Activated T-helper 2 cell treated with anti-CD3 and anti-CD28 coated beads, Interferon-gamma antibody, Interleukin-2, Interleukin-4, amounts not matched to agents 10 μg/mL and 5 μg/mL and 100 μg/mL, durations not matched to agents 14 hours and 24 hours and 36 hours (primary cell): ENCODE measurements at regions not wholly inside any gene's neighbourhood (a gene's known extent, or its start where the extent isn't known, plus 50 kb on each side); places are given as distances from the start of the nearest gene placed in this dataset.

Experiments
- DNase-seq: peaks from one replicate; pipeline ENCODE4 v3.0.0; 2021; ENCODE audit warnings: low spot score
- H3K27ac Mint-ChIP-seq: one replicate; pipeline ENCODE4 v1.8.0; 2021; ENCODE audit warnings: mixed read lengths
- H3K27me3 Mint-ChIP-seq: one replicate; pipeline ENCODE4 v1.8.0; 2021; ENCODE audit warnings: low read depth, mixed read lengths
- H3K36me3 Mint-ChIP-seq: one replicate; pipeline ENCODE4 v1.8.0; 2021; ENCODE audit warnings: low read depth, mixed read lengths
- H3K4me1 Mint-ChIP-seq: one replicate; pipeline ENCODE4 v1.8.0; 2021; ENCODE audit warnings: low read depth, mixed read lengths
- H3K4me3 Mint-ChIP-seq: one replicate; pipeline ENCODE4 v1.8.0; 2021; ENCODE audit warnings: low read depth, mild to moderate bottlenecking, moderate library complexity, mixed read lengths
- H3K9me3 Mint-ChIP-seq: one replicate; pipeline ENCODE4 v1.8.0; 2021; ENCODE audit warnings: mixed read lengths
- intact Hi-C: fragments of 100-400 bp; cut with micrococcal nuclease; formaldehyde crosslinking; loops from one replicate; pipeline ENCODE4 v1.15.1; 2023

DNA sequence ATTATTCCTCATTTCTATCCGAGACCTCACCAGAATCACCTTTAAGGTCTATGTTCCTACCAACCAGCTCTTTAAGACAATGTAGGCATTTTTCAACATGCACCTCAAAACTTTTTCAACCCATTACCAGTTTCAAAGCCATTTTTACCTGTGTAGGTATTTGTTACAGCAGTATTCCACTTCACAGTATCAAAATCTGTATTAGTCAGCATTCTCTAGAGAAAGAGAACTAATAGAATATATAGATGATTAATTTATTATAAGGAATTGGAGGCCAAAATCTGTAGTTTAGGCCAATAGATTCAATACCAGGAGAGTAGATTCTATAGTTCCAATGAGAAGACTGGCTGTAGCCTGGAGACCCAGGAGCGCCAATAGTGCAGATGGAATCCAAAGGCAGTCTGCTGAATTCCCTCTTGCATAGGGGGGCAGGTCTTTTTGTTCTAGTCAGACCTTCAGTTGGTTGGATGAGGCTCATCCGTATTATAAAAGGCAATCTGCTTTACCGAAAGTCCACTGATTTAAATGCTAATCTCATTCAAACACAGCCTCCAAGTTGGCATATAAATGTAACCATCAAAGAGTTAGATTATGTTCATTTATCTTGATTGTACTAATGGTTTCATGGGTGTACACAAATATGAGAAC lies 151.6 kb upstream of the SYT1 start:
- H3K27ac Mint-ChIP-seq: no peak overlapping the region
- no peaks in the 10 kb centered on the region for H3K36me3 Mint-ChIP-seq
- intact Hi-C loops: no loop called here
- DNase-seq: no peak
- no peaks in the 10 kb centered on the region for H3K4me1 Mint-ChIP-seq
- peaks cover 7% of the 10 kb centered on the region for H3K9me3 Mint-ChIP-seq
- H3K27me3 Mint-ChIP-seq: no peaks in the 10 kb centered on the region
- H3K4me3 Mint-ChIP-seq: no peak overlapping the region

DNA sequence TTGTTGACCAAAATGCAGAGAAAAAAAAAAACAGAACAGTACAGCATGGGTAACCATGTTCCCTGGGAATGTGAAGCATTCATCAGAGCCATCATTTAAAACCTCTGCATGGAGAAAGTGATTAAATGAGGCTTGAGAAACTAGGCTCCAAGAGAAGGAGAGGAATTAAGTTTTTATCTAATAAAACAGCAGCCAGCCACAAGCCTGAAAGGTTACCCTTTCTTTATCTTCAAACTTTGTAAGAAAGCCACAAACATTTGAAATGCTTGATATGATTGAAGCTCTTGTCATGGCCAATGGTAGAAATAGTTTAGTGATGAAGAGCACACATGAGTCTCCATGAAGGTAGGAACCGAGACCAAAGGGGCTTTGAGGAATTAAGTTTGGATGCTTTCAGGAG lies 144.9 kb upstream of the SYT1 start:
- H3K36me3 Mint-ChIP-seq: no peaks in the 10 kb centered on the region
- no peak for DNase-seq
- no peaks in the 10 kb centered on the region for H3K4me1 Mint-ChIP-seq
- H3K27ac Mint-ChIP-seq: no peak overlapping the region
- no peaks in the 10 kb centered on the region for H3K27me3 Mint-ChIP-seq
- peaks cover 7% of the 10 kb centered on the region for H3K9me3 Mint-ChIP-seq
- H3K4me3 Mint-ChIP-seq: no peak overlapping the region
- intact Hi-C loops: no loop called here

DNA sequence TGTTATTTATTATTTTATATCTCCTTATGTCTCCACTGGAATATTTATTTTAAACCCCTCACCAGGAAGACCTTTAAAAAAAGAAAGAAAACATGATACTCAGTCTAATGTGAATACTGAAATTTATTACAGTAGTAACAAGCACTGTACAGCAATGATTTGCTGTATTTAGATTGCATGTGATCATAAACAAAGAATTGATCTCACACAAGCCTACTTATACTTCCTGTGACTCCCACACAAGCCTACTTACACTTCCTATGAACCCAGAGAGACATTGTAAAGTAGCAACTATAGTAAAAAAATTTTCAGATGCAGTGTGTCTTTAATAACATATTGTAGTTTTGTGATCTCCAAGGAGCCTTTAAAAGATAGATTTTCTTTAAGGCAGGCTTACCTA lies 142.7 kb upstream of the SYT1 start:
- intact Hi-C loops: no loop called here
- Mint-ChIP-seq H3K27me3 (no peaks in the 10 kb centered on the region), H3K4me3 (no peak overlapping the region), H3K27ac (no peak overlapping the region), H3K9me3 (peaks cover 7% of the 10 kb centered on the region), H3K36me3 (no peaks in the 10 kb centered on the region), H3K4me1 (no peaks in the 10 kb centered on the region)
- no peak for DNase-seq

DNA sequence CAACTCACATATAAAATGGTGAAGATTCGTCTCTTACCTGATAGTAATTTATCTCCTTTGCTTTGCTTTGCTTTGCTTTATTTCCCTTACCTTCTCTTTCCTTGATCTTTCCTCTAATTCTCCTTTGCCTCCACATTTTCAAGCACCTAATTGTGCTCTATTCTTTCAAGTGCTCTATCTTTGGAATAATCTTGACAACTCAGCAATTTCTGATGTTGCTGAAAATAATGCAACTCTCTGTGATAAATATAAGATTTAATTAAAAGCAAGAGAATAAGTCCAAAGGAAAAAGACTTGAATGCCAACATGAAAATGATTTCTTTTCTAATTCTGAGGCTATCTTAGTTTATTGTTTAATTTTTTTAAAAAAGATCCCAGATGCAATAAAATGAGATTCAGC lies 139.5 kb upstream of the SYT1 start:
- Mint-ChIP-seq H3K4me1 (no peaks in the 10 kb centered on the region), H3K27me3 (no peaks in the 10 kb centered on the region), H3K9me3 (peaks cover 5% of the 10 kb centered on the region), H3K36me3 (no peaks in the 10 kb centered on the region), H3K4me3 (no peak overlapping the region), H3K27ac (no peak overlapping the region)
- intact Hi-C loops: no loop called here
- DNase-seq: no peak

DNA sequence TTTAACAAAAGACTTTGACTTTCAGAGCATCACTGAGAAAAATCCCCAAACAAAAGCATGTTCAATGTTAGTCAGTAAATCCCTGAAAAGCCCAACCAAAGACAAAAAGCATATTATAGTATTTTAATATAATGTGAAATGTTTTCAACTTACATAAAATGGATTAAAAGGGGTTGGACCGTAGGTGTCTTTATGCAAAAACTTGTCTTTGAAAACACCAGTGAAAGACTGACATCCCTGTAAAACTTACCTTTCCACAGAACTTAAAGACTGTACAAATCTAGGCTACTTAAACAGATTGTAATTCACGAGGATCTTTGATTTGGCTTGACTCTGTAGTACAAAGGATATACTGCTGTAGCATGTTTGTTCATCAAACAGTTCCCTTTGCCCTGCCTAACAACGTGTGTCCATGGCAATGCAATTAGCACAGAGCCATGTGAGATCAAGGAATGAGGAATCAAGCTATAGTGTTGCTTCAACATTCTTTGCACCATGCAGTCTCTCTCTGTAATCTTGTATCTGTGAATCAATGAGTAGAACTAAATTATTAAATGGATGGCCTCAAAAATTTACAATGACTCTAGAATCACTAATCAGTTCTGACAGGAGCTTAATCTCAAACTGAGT lies 138.5 kb upstream of the SYT1 start:
- Mint-ChIP-seq H3K27ac (no peak overlapping the region), H3K4me3 (no peak overlapping the region), H3K4me1 (no peaks in the 10 kb centered on the region), H3K9me3 (no peaks in the 10 kb centered on the region), H3K27me3 (no peaks in the 10 kb centered on the region), H3K36me3 (no peaks in the 10 kb centered on the region)
- intact Hi-C loops: no loop called here
- no peak for DNase-seq

DNA sequence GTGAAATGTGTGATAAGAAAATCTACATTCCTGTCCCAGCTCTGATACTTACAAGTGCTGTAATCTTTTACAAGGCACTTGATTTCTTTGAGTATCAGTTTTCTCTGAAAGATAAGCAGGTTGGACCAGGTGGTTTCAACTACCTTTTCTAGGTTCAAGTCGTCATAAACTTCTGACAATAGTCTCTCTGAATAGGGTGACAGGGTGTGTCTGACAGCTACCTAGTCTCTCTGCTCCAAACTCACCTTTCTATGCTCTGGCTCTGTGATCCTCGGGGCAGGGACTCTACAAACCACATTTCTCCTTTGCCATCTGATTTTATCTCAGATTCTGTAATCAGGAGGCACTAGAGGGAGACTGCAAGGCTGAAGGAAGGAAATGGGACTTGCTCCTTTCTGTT lies 137.7 kb upstream of the SYT1 start:
- H3K27ac Mint-ChIP-seq: no peak overlapping the region
- H3K36me3 Mint-ChIP-seq: no peaks in the 10 kb centered on the region
- no peak overlapping the region for H3K4me3 Mint-ChIP-seq
- H3K4me1 Mint-ChIP-seq: no peaks in the 10 kb centered on the region
- DNase-seq: no peak
- no peaks in the 10 kb centered on the region for H3K9me3 Mint-ChIP-seq
- H3K27me3 Mint-ChIP-seq: no peaks in the 10 kb centered on the region
- intact Hi-C loops: no loop called here

DNA sequence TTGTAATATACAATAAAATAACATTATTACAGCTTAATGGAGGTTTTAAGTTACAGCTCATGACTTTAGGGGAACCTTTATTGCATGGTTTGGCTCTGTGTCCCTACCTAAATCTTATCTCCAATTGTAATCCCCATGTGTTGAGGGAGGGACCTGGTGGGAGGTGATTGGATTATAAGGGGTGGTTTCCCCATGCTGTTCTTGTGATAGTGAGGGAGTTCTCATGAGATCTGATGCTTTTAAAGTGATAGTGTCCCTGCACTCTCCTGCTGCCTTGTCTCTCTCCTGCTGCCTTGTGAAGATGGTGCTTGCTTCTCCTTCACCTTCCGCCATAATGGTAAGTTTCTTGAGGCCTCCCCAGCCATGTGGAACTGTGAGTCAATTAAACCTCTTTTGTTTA lies 132.1 kb upstream of the SYT1 start:
- Mint-ChIP-seq H3K9me3 (peaks cover 11% of the 10 kb centered on the region), H3K27ac (no peak overlapping the region), H3K4me1 (no peaks in the 10 kb centered on the region), H3K27me3 (no peaks in the 10 kb centered on the region), H3K4me3 (no peak overlapping the region), H3K36me3 (no peaks in the 10 kb centered on the region)
- no peak for DNase-seq
- intact Hi-C loops: no loop called here

DNA sequence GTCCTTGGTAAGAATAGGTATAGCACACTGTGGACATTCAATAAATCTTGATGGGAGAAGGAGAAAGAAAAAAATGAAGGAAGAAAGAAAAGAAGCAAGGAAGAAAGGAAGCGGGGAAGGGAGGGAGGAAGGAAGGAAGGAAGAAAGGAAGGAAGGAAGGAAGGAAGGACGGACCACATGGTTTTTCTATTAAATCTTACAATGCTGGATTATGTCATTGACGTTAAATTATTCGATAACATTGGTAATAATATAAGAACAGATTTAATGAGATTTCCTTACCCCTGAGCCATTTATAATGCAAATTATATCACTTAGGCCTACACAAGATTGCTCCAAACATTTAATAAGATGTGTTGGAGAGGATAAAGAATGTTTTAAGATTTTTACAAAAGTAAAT lies 124.9 kb upstream of the SYT1 start:
- H3K4me1 Mint-ChIP-seq: no peaks in the 10 kb centered on the region
- no peaks in the 10 kb centered on the region for H3K27me3 Mint-ChIP-seq
- no peaks in the 10 kb centered on the region for H3K36me3 Mint-ChIP-seq
- DNase-seq: no peak
- intact Hi-C loops: loop anchor here (2.0 kb wide), 1 partner anchor 159 kb away; no protein-coding TSS in a partner anchor
- peaks cover 12% of the 10 kb centered on the region for H3K9me3 Mint-ChIP-seq
- no peak overlapping the region for H3K27ac Mint-ChIP-seq
- H3K4me3 Mint-ChIP-seq: no peak overlapping the region

DNA sequence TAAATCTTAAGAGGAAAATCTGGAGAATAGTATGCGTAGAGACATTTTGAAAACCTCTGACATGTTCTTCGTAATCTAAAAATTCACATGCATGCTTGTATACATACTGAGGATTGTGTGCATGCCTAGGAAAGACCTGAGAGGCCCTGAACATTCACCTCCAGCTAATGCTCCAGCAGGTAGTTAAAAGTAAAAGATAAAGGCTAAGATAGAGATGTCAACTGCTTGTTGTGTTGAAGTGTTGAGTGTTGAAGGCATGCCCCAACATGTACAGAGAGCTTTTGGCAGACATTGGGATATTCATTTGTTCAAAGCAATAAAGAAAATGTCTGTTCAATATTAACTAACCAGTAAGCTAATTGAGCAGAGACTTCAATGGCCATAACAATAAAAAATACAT lies 118.6 kb upstream of the SYT1 start:
- intact Hi-C loops: no loop called here
- H3K27me3 Mint-ChIP-seq: no peaks in the 10 kb centered on the region
- H3K9me3 Mint-ChIP-seq: peaks cover 14% of the 10 kb centered on the region
- no peak overlapping the region for H3K27ac Mint-ChIP-seq
- no peaks in the 10 kb centered on the region for H3K36me3 Mint-ChIP-seq
- DNase-seq: no peak
- no peak overlapping the region for H3K4me3 Mint-ChIP-seq
- H3K4me1 Mint-ChIP-seq: no peaks in the 10 kb centered on the region

DNA sequence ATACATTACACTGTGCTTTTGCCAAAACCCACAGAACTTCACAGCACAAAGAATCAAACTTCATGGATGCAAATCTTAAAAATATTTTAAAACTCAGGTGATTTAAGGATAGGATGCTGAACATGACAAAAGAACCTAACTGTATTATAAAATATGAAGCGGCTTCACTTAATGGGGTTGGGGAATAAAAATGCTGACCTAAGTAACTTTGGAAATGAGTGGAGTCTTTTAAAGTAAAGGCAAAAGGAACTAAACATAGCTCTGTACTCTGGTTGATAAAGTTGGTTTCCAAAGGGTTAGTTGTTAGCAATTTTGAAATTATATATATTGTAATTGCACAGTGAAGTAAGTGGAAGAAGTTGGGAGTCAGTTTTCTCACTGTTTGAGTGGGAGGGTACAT lies 111.5 kb upstream of the SYT1 start:
- no peak for DNase-seq
- Mint-ChIP-seq H3K9me3 (peaks cover 22% of the 10 kb centered on the region), H3K27ac (no peak overlapping the region), H3K4me3 (no peak overlapping the region), H3K27me3 (no peaks in the 10 kb centered on the region), H3K36me3 (no peaks in the 10 kb centered on the region), H3K4me1 (no peaks in the 10 kb centered on the region)
- intact Hi-C loops: no loop called here

DNA sequence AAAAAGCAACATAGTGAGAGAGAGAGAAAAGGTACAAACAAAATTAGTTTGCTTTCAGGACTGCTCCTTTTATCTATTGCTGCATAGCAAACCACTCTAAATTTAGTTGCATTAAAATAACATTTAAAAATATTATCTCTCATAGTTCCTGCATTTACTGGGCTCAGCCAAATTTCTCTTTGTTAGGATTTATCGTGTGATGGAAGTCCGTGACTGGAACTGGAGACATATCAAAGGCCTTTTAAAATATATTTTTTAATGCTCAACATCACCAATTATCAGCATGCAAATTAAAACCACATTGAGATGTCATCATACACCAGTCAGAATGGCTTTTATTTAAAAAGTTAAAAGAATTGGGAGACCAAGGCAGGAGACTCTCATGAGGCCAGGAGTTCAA lies 107.6 kb upstream of the SYT1 start:
- no peaks in the 10 kb centered on the region for H3K4me1 Mint-ChIP-seq
- H3K27me3 Mint-ChIP-seq: no peaks in the 10 kb centered on the region
- peaks cover 31% of the 10 kb centered on the region for H3K9me3 Mint-ChIP-seq
- no peak for DNase-seq
- intact Hi-C loops: no loop called here
- no peak overlapping the region for H3K27ac Mint-ChIP-seq
- no peak overlapping the region for H3K4me3 Mint-ChIP-seq
- no peaks in the 10 kb centered on the region for H3K36me3 Mint-ChIP-seq

DNA sequence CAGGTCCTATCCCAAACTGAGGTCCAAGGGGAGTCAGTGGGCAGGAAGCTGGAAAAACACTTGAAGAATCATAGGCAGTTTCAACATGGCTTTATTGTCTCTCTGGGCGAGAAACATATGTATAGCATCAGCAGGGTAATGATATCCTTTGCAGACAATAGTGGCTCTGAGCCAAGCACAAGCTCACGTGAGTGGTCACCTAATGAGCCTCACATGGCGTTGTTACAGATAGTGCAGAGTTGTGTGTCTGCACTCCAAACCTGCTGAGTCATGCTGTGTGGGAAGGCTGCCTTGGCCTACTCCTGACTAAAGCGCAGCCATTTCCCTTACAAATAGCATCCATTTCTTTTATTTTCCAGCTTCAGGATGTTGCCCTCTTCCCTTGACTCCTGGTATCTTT lies 105.2 kb upstream of the SYT1 start:
- DNase-seq: no peak
- Mint-ChIP-seq H3K27ac (no peak overlapping the region), H3K36me3 (no peaks in the 10 kb centered on the region), H3K4me1 (no peaks in the 10 kb centered on the region), H3K4me3 (no peak overlapping the region), H3K27me3 (no peaks in the 10 kb centered on the region), H3K9me3 (peaks cover 32% of the 10 kb centered on the region)
- intact Hi-C loops: no loop called here

DNA sequence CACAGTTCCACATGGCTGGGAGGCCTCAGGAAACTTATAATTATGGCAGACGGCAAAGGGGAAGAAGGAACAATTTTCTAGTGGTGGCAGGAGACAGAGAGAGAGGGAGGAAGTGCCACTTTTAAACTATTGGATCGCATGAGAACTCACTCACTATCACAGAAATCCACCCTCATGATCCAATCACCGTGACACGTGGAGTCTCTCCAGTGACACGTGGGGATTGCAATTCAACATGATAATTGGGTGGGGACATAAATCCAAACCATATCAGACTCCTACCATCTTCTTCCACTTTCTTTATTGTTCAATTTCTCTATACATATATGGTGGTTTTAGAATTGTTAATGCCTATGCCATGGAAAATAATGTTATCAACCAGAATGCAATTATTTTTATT lies 103.7 kb upstream of the SYT1 start:
- Mint-ChIP-seq H3K9me3 (peaks cover 30% of the 10 kb centered on the region), H3K27ac (no peak overlapping the region), H3K36me3 (no peaks in the 10 kb centered on the region), H3K4me1 (no peaks in the 10 kb centered on the region), H3K27me3 (no peaks in the 10 kb centered on the region), H3K4me3 (no peak overlapping the region)
- intact Hi-C loops: no loop called here
- no peak for DNase-seq

DNA sequence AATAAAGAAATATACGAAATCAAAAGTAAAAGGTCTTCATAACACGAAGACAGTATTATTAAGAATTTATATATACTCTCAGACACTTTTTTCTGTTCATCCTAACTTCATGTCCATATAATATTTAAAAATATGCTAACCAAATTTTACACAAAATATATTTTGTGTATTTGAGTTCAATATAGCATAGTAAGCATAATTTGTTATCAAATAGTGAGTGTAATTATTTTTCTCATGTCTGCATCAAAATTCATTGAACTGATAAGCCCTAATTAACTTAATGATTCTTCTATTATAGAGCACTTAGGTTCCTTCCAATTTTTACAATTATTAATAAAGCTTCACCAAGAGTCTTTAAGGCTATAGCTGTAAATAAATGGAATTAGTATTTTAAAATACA lies 99.7 kb upstream of the SYT1 start:
- no peaks in the 10 kb centered on the region for H3K4me1 Mint-ChIP-seq
- intact Hi-C loops: no loop called here
- H3K4me3 Mint-ChIP-seq: no peak overlapping the region
- no peaks in the 10 kb centered on the region for H3K36me3 Mint-ChIP-seq
- DNase-seq: no peak
- H3K27me3 Mint-ChIP-seq: no peaks in the 10 kb centered on the region
- H3K9me3 Mint-ChIP-seq: peaks cover 27% of the 10 kb centered on the region
- no peak overlapping the region for H3K27ac Mint-ChIP-seq
